PC-3 (cell line): ENCODE measurements at regions not wholly inside any gene's neighbourhood (a gene's known extent, or its start where the extent isn't known, plus 50 kb on each side); places are given as distances from the start of the nearest gene placed in this dataset.

Experiments used
- ATAC-seq: fragments of 200-7000 bp; cut with Tn5 transposase; 2 replicates; pipeline ENCODE4 v1.9.1; 2020; ENCODE audit warnings: mild to moderate bottlenecking, moderate library complexity
- BruUV-seq: library from RNA; stranded (reverse); fragments of 400-500 nt; replicated peaks from 2 replicates; lab custom pipeline; 2021; lab: Mats Ljungman, UMichigan
- CTCF ChIA-PET: fragments of 300-600 bp; sonication (Branson Sonifier 250); formaldehyde crosslinking; loops from one replicate; lab custom pipeline; 2022; ENCODE audit warnings: antibody characterized with exemption; lab: Charles Lee
- POLR2A ChIA-PET: fragments of 300-600 bp; sonication (Branson Sonifier 250); formaldehyde crosslinking; loops from one replicate; lab custom pipeline; 2022; ENCODE audit warnings: antibody characterized with exemption; ENCODE audit not compliant: unreplicated experiment; lab: Charles Lee
- DNase-seq: peaks from one replicate; pipeline ENCODE4 v3.0.0-alpha.2; 2015
- H2AFZ ChIP-seq: fragments of 300-600 bp; sonication (generic); 2 replicates; pipeline ENCODE4 v1.6.0; 2016; ENCODE audit warnings: antibody characterized with exemption, low read length
- H3F3A ChIP-seq: fragments of 300-600 bp; sonication (generic); one replicate; pipeline ENCODE4 v1.6.0; 2017; ENCODE audit warnings: antibody characterized with exemption, low read length, control low read depth, mild to moderate bottlenecking; ENCODE audit not compliant: unreplicated experiment
- H3K27ac ChIP-seq: fragments of 300-600 bp; sonication (generic); 2 replicates; pipeline ENCODE4 v1.5.1; 2016; ENCODE audit warnings: mild to moderate bottlenecking, low read length
- H3K27me3 ChIP-seq: fragments of 300-600 bp; sonication (generic); 2 replicates; pipeline ENCODE4 v1.6.1; 2016; ENCODE audit warnings: low read length, mixed read lengths
- H3K36me3 ChIP-seq: fragments of 300-600 bp; sonication (generic); 2 replicates; pipeline ENCODE4 v1.6.1; 2016; ENCODE audit warnings: low read depth, mixed run types, low read length, mixed read lengths
- H3K4me1 ChIP-seq: fragments of 300-600 bp; sonication (generic); 2 replicates; pipeline ENCODE4 v1.5.1; 2016; ENCODE audit warnings: low read length; ENCODE audit not compliant: insufficient read depth
- H3K4me2 ChIP-seq: fragments of 300-600 bp; sonication (generic); 2 replicates; pipeline ENCODE4 v1.6.0; 2016; ENCODE audit warnings: low read length
- H3K4me3 ChIP-seq: fragments of 300-600 bp; sonication (generic); 2 replicates; pipeline ENCODE4 v1.5.1; 2016; ENCODE audit warnings: mild to moderate bottlenecking, low read length, mixed read lengths
- H3K79me2 ChIP-seq: fragments of 300-600 bp; sonication (generic); 2 replicates; pipeline ENCODE4 v1.6.1; 2017; ENCODE audit warnings: low read length, mixed read lengths
- H3K9ac ChIP-seq: fragments of 300-600 bp; sonication (generic); 2 replicates; pipeline ENCODE4 v1.6.0; 2016; ENCODE audit warnings: mild to moderate bottlenecking, low read length
- H3K9me2 ChIP-seq: fragments of 300-600 bp; sonication (generic); replicated peaks from 2 replicates; pipeline ENCODE4 v1.6.1; 2016; ENCODE audit warnings: mixed run types, low read length, mixed read lengths
- H3K9me3 ChIP-seq: fragments of 300-600 bp; sonication (generic); 2 replicates; pipeline ENCODE4 v1.6.1; 2016; ENCODE audit warnings: low read length, mixed read lengths
- H4K20me1 ChIP-seq: fragments of 300-600 bp; sonication (generic); 2 replicates; pipeline ENCODE4 v1.6.1; 2016; ENCODE audit warnings: low read length, mixed read lengths
- CTCF ChIP-seq: fragments of 300-600 bp; sonication (generic); conservative IDR thresholded peaks from 2 replicates; pipeline ENCODE4 v1.5.1; 2017; ENCODE audit warnings: antibody characterized with exemption, low read depth, mild to moderate bottlenecking, low read length
- EZH2 ChIP-seq: fragments of 300-600 bp; sonication (generic); IDR thresholded peaks from one replicate; pipeline ENCODE4 v1.6.1; 2017; ENCODE audit warnings: antibody characterized with exemption, mild to moderate bottlenecking, low read length; ENCODE audit not compliant: unreplicated experiment
- EZH2phosphoT487 ChIP-seq: fragments of 300-600 bp; sonication (generic); IDR thresholded peaks from 2 replicates; pipeline ENCODE4 v1.6.1; 2018; ENCODE audit warnings: mild to moderate bottlenecking, antibody characterized with exemption, low read length, borderline replicate concordance
- intact Hi-C: fragments of 100-400 bp; cut with micrococcal nuclease; formaldehyde crosslinking; loops from 2 replicates; pipeline ENCODE4 v1.9.0; 2023

DNA sequence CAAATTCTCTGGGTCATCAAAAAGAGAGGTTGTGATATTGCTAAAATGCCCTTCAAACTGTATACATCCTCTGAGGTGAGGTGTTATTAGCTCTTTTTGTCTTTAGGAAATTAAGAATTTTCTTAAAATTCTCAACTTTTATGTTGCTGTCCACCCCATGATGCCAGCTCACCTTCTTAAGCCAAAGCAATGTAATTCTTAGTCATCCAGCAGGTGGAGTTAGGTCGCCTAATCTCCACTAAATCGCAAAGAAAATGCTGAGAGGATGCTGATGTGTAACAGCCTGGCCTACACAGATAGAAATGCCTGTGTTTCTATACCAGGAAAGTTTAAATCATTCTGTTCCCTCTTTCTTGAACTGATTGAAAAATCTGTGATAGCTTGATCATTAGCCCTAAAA, 770.2 kb upstream of the ALCAM start:
- ChIA-PET CTCF (interaction anchor here (0.6 to 1.2 kb wide), 4 partner anchors 770 to 998 kb away, joined by 3 to 5 read pairs (median 4); partner anchors contain the start of gene ALCAM), POLR2A (interaction anchor here (0.6 kb wide), 2 partner anchors 8 to 258 kb away, joined by 4 to 5 read pairs; no protein-coding TSS in a partner anchor)
- no TSS peak for BruUV-seq
- Histone ChIP-seq H3K27me3 (no peaks in the 10 kb centered on the region), H3K4me2 (no peak overlapping the region; the same call in 1 of the 2 replicates), H2AFZ (peak overlapping the region; percentile 25; the same call in 1 of the 2 replicates), H3K9ac (peak overlapping the region; percentile 11; the same call in 1 of the 2 replicates), H3K79me2 (no peaks in the 10 kb centered on the region), H3K27ac (peak overlapping the region; percentile 38), H3K36me3 (no peaks in the 10 kb centered on the region), H3K9me3 (no peaks in the 10 kb centered on the region), H3K4me3 (no peak overlapping the region), H3K9me2 (no peaks in the 10 kb centered on the region), H3F3A (no peaks in the 10 kb centered on the region), H3K4me1 (peaks cover 28% of the 10 kb centered on the region), H4K20me1 (no peaks in the 10 kb centered on the region)
- DNase-seq = peak; percentile 84
- intact Hi-C loops = loop anchor here (1.0 to 10.0 kb wide), 4 partner anchors 159 to 922 kb away; partner anchors contain the start of gene ALCAM
- ATAC-seq = peak; percentile 82
- TF ChIP-seq EZH2phosphoT487 = no peak
- peak; percentile 86 for TF ChIP-seq CTCF
- TF ChIP-seq EZH2 = no peak

GRCh38 chr3:104598848-104599511, 767.7 kb upstream of the ALCAM start:
- intact Hi-C loops = loop anchor here (1.0 to 10.0 kb wide), 3 partner anchors 29 to 676 kb away; no protein-coding TSS in a partner anchor
- BruUV-seq = no TSS peak
- no peak for TF ChIP-seq EZH2phosphoT487
- no peak for TF ChIP-seq EZH2
- no peak for TF ChIP-seq CTCF
- Histone ChIP-seq H3K36me3 (no peaks in the 10 kb centered on the region), H3K79me2 (no peaks in the 10 kb centered on the region), H3K4me1 (peaks cover 28% of the 10 kb centered on the region), H2AFZ (no peak overlapping the region; the same call in 1 of the 2 replicates), H4K20me1 (no peaks in the 10 kb centered on the region), H3K4me2 (peak overlapping the region; percentile 50), H3K27me3 (no peaks in the 10 kb centered on the region), H3K4me3 (peak overlapping the region; percentile 8; the same call in 1 of the 2 replicates), H3K9me2 (no peaks in the 10 kb centered on the region), H3K9ac (0 out of 2 replicates have a peak overlapping the region, but pooled peaks have one; percentile 14), H3K27ac (peak overlapping the region; percentile 64), H3F3A (no peaks in the 10 kb centered on the region), H3K9me3 (no peaks in the 10 kb centered on the region)
- DNase-seq (peak; percentile 81), ATAC-seq (peak; percentile 68)
- ChIA-PET POLR2A (interaction anchor here (0.5 to 0.6 kb wide), 3 partner anchors 11 to 50 kb away, joined by 3 read pairs; no protein-coding TSS in a partner anchor), CTCF (interaction anchor here (0.6 kb wide), 3 partner anchors 510 to 919 kb away, joined by 3 to 5 read pairs (median 3); no protein-coding TSS in a partner anchor)
